Keratinocyte (primary cell): ENCODE measurements at regions not wholly inside any gene's neighbourhood (a gene's known extent, or its start where the extent isn't known, plus 50 kb on each side); places are given as distances from the start of the nearest gene placed in this dataset.

ENCODE experiments used
- DNase-seq: peaks from one replicate; pipeline ENCODE4 v3.0.0-alpha.2; 2011; ENCODE audit warnings: low read depth, missing footprints, low spot score
- FAIRE-seq: peaks from 2 replicates; lab custom pipeline; 2011; peaks lifted over from hg19 to GRCh38; lab: Jason Lieb, UNC
- H2AFZ ChIP-seq: 2 replicates; pipeline ENCODE4 v1.6.0; 2012; ENCODE audit warnings: low read length, control low read depth, inconsistent platforms; ENCODE audit not compliant: control insufficient read depth
- H3K27ac ChIP-seq: 2 replicates; pipeline ENCODE4 v1.5.1; 2011; ENCODE audit warnings: low read length; ENCODE audit not compliant: control insufficient read depth, insufficient read depth
- H3K27me3 ChIP-seq: 3 replicates; pipeline ENCODE4 v1.6.0; 2011; ENCODE audit warnings: low read length; ENCODE audit not compliant: control insufficient read depth, insufficient read depth; ENCODE audit errors: extremely low read depth
- H3K36me3 ChIP-seq, 2 experiments: 2 replicates in 1 of 2; 3 replicates in 1 of 2; pipeline ENCODE4 v1.5.1; 2011; ENCODE audit warnings: low read length in 2 of 2, mild to moderate bottlenecking in 1 of 2; ENCODE audit not compliant: control insufficient read depth in 2 of 2, insufficient read depth in 2 of 2; ENCODE audit errors: extremely low read depth in 1 of 2
- H3K4me1 ChIP-seq: 3 replicates; pipeline ENCODE4 v1.5.1; 2011; ENCODE audit warnings: low read length; ENCODE audit not compliant: control insufficient read depth, insufficient read depth; ENCODE audit errors: extremely low read depth
- H3K4me2 ChIP-seq: 3 replicates; pipeline ENCODE4 v1.6.0; 2011; ENCODE audit warnings: low read depth, low read length; ENCODE audit not compliant: control insufficient read depth, insufficient read depth; ENCODE audit errors: extremely low read depth
- H3K4me3 ChIP-seq, 3 experiments: fragments of 200-600 bp in 1 of 3; sonication (generic) in 1 of 3; 2 replicates in 2 of 3; 3 replicates in 1 of 3; pipeline ENCODE4 v1.5.1; 2011 to 2016; ENCODE audit warnings: low read length in 3 of 3, mild to moderate bottlenecking in 3 of 3, control low read depth in 2 of 3, inconsistent platforms in 1 of 3, low read depth in 1 of 3, mixed read lengths in 1 of 3, mixed run types in 1 of 3, moderate library complexity in 1 of 3; ENCODE audit not compliant: control insufficient read depth in 2 of 3, insufficient read depth in 2 of 3; ENCODE audit errors: extremely low read depth in 1 of 3
- H3K79me2 ChIP-seq: 2 replicates; pipeline ENCODE4 v1.6.0; 2012; ENCODE audit warnings: low read length; ENCODE audit not compliant: control insufficient read depth, insufficient read depth
- H3K9ac ChIP-seq: 3 replicates; pipeline ENCODE4 v1.6.0; 2011; ENCODE audit warnings: low read length; ENCODE audit not compliant: control insufficient read depth, insufficient read depth; ENCODE audit errors: extremely low read depth
- H3K9me1 ChIP-seq: 3 replicates; pipeline ENCODE4 v1.6.0; 2011; ENCODE audit warnings: low read length; ENCODE audit not compliant: control insufficient read depth, insufficient read depth; ENCODE audit errors: extremely low read depth
- H3K9me3 ChIP-seq: 2 replicates; pipeline ENCODE4 v1.5.1; 2012; ENCODE audit warnings: low read depth, low read length; ENCODE audit not compliant: control insufficient read depth
- H4K20me1 ChIP-seq: 3 replicates; pipeline ENCODE4 v1.6.0; 2011; ENCODE audit warnings: low read length; ENCODE audit not compliant: control insufficient read depth, insufficient read depth; ENCODE audit errors: extremely low read depth
- EZH2 ChIP-seq: IDR thresholded peaks from one replicate; pipeline ENCODE4 v1.6.1; 2012; ENCODE audit warnings: inconsistent platforms, mild to moderate bottlenecking, low read length, moderate library complexity
- dilution Hi-C: fragments of 300-500 bp; cut with MboI; formaldehyde crosslinking; loops from one replicate; pipeline ENCODE4 v1.7.0; 2020; ENCODE audit warnings: low sequenced_read_pairs; ENCODE audit not compliant: extremely low pct_ligation_motif_present
- TF ChIP-seq, protein P1 (sequence below), 3 experiments: IDR thresholded peaks in 1 of 3; conservative IDR thresholded peaks in 1 of 3; optimal IDR thresholded peaks in 1 of 3; 2 replicates in 2 of 3; 3 replicates in 1 of 3; pipeline versions ENCODE3 to v1.5.1; 2011; ENCODE audit warnings: low read length in 3 of 3, mild to moderate bottlenecking in 3 of 3, moderate library complexity in 2 of 3, control low read depth in 1 of 3, inconsistent platforms in 1 of 3; ENCODE audit not compliant: insufficient read depth in 2 of 3; ENCODE audit errors: extremely low read depth in 1 of 3

- H3K4me2 ChIP-seq: no peak overlapping the region
- dilution Hi-C loops: no loop called here
- H3K27ac ChIP-seq: no peak overlapping the region
- H2AFZ ChIP-seq: no peak overlapping the region
- no peaks in the 10 kb centered on the region for H3K36me3 ChIP-seq
- no peaks in the 10 kb centered on the region for H3K4me1 ChIP-seq
- H3K9me1 ChIP-seq: no peaks in the 10 kb centered on the region
- H3K79me2 ChIP-seq: no peaks in the 10 kb centered on the region
- TF ChIP-seq, protein P1, sequence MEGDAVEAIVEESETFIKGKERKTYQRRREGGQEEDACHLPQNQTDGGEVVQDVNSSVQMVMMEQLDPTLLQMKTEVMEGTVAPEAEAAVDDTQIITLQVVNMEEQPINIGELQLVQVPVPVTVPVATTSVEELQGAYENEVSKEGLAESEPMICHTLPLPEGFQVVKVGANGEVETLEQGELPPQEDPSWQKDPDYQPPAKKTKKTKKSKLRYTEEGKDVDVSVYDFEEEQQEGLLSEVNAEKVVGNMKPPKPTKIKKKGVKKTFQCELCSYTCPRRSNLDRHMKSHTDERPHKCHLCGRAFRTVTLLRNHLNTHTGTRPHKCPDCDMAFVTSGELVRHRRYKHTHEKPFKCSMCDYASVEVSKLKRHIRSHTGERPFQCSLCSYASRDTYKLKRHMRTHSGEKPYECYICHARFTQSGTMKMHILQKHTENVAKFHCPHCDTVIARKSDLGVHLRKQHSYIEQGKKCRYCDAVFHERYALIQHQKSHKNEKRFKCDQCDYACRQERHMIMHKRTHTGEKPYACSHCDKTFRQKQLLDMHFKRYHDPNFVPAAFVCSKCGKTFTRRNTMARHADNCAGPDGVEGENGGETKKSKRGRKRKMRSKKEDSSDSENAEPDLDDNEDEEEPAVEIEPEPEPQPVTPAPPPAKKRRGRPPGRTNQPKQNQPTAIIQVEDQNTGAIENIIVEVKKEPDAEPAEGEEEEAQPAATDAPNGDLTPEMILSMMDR (optimal IDR thresholded peaks at IDR 0.05 in 1 of 3, IDR thresholded peaks at IDR 0.05 in 1 of 3, conservative IDR thresholded peaks at IDR 0.05 in 1 of 3; ENCODE audit: extremely low read depth in 1 of 3, insufficient read depth in 2 of 3, low read length in 3 of 3): no peak
- TF ChIP-seq EZH2: no peak
- H3K9ac ChIP-seq: no peak overlapping the region
- FAIRE-seq: no peak
- no peaks in the 10 kb centered on the region for H4K20me1 ChIP-seq
- H3K9me3 ChIP-seq: no peaks in the 10 kb centered on the region
- H3K4me3 ChIP-seq: no peak overlapping the region
- no peak for DNase-seq
- H3K27me3 ChIP-seq: no peaks in the 10 kb centered on the region
Observed at GRCh38 chr9:25917731-25918362, 239.6 kb upstream of the TUSC1 start.

DNA sequence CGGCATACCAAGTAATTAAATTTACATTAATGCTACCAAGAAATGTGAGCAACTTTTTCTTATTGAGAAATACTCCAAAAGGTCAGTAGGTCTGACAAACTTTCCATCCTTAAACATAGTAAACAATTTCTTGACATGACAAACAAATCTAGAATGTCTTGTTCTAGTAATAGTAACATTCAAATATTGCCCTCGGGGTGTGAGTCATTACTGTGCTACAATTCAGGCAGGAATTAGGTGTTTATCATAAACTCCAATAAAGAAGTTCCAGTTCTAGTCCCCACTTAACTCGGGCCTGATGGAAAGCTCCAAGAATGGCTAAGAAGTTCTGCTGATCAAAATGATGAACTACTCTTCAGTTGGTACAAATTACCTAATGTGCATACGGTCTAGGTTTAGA lies 235.6 kb upstream of the TUSC1 start:
- no peaks in the 10 kb centered on the region for H3K9me1 ChIP-seq
- H3K9ac ChIP-seq: no peak overlapping the region
- H2AFZ ChIP-seq: no peak overlapping the region
- no peaks in the 10 kb centered on the region for H3K36me3 ChIP-seq
- no peaks in the 10 kb centered on the region for H4K20me1 ChIP-seq
- H3K27me3 ChIP-seq: no peaks in the 10 kb centered on the region
- no peak for TF ChIP-seq EZH2
- TF ChIP-seq, protein P1 (optimal IDR thresholded peaks at IDR 0.05 in 1 of 3, IDR thresholded peaks at IDR 0.05 in 1 of 3, conservative IDR thresholded peaks at IDR 0.05 in 1 of 3; ENCODE audit: extremely low read depth in 1 of 3, insufficient read depth in 2 of 3, low read length in 3 of 3): no peak
- no peak overlapping the region for H3K4me2 ChIP-seq
- no peak overlapping the region for H3K4me3 ChIP-seq
- dilution Hi-C loops: no loop called here
- no peak for FAIRE-seq
- H3K27ac ChIP-seq: no peak overlapping the region
- H3K9me3 ChIP-seq: no peaks in the 10 kb centered on the region
- no peak for DNase-seq
- no peaks in the 10 kb centered on the region for H3K79me2 ChIP-seq
- H3K4me1 ChIP-seq: no peaks in the 10 kb centered on the region
